ENCODE measurements at regions not wholly inside any gene's neighbourhood (a gene's known extent, or its start where the extent isn't known, plus 50 kb on each side); places are given as distances from the start of the nearest gene placed in this dataset.
"Not testable (repeated sequence)": the region's sequence is repeated elsewhere in the genome, so short reads cannot be mapped to it uniquely, and the experiment has no call there.

GRCh38 chr2:7730990-7731389 lies 813.8 kb downstream of the RNF144A start:
- no peak for DNase-seq

DNA sequence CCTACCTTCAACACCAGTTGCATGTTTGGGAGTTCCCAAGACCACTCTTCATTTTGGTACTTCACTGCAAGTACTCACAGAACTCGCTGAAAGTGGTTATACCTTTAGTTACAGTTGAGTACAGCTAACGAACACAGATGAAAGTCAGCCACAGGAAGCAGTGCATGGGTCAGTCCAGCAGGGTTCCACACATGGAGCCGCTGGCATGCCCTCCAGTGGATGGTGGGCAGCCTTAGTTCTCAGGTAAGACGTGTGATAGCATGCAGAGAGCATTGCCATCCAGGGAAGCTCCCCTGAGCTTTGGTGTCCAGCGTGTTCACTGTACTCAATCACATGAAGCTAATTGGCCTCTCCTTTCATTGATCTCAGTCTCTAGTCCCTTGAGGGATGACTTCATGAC lies 815.3 kb downstream of the RNF144A start:
- DNase-seq = no peak

DNA sequence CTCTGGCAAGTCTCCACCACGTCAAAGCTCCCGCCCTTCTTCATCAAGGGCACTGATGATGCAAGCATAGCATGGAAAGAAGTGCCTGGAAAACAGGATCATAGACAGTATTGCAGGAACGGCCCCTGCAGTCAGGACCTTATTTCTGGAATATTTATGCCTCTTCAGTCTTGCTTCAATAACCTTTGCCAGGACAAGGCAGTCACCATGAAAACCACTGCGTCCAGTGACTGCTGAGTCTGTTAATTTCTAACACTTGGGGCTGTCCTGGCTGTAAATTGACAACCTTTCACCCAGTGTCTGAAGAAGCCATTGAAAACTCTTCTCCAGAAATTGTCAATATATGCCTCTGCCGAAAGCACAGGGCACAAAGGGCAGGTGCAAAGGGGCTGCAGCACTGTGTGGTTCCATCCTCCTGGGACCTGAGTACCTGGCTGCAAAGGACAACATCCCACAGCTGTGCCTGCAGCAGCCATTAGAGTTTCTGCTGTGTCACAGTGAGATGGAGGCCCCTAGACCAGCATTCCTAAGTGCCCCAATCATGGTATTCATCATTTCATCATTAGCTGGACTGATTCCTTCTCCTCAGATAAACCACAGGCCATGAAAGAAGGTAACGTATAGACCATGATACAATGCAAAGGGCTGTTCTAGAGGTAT lies 819.6 kb downstream of the RNF144A start:
- no peak for DNase-seq

- DNase-seq = no peak
Measured at GRCh38 chr2:7738596-7738995, 821.4 kb downstream of the RNF144A start.

DNA sequence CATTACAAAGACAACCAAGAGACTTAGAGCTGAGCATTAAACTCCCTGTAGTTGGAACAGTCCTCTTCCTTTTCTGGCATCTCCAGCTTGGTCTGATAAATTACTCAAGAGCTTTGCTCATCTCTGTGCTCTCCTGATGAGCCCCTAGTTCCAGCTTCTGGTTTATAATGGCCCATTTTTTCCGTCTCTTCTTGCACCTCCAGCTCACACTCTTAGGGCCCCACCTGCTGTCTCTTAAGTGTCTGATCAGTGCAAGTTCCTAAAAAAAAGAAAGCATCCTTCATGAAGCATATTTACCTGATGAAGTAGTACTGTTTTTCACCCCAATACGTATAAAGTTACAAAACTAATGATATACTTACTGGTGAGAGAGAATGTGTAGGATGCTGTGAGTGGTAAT lies 822.9 kb downstream of the RNF144A start:
- DNase-seq = no peak

DNA sequence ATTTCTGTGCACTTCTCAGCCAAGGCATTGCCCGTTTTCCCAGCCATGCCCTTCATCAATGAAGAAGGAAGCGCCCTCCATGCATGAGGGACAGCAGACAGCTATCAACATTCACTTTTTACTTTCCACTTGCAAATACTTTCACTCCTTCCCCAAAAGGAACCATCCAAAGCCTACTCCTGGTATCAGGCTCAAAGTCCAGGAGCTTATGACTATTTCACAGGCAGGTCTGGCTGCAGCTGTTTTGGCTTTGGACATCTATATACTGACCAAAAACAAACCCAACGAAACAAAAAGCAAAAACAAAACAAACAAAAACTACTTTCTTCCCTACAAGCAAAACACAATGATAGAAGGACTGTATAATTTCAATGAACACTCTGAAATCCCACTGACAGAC lies 825.1 kb downstream of the RNF144A start:
- no peak for DNase-seq

DNA sequence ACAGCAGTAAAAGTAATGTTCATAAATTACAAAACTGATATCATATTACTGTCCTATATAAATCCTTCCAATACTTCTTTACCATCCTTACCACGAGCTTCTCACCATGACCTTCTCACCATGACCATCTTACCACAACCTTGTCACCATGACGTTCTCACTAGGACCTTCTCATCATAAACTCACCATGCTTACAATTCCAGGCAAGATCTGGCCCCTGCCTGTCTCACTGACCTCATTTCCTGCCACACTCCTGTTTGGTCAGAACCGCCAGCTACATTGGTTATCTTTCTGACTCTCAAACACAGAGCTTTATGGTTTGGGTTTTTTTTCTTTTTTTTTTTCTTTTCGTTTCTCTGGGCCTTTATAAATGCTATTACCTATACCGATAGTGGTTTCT lies 827.6 kb downstream of the RNF144A start:
- no peak for DNase-seq

- DNase-seq = no peak
Measured at GRCh38 chr2:7745369-7745768, 828.2 kb downstream of the RNF144A start.

- DNase-seq = peak in 1 of 2 experiments; percentile 3
Measured at GRCh38 chr2:7748717-7749415, 831.7 kb downstream of the RNF144A start.

GRCh38 chr2:7749895-7750559 lies 832.8 kb downstream of the RNF144A start:
- no peak for DNase-seq

DNA sequence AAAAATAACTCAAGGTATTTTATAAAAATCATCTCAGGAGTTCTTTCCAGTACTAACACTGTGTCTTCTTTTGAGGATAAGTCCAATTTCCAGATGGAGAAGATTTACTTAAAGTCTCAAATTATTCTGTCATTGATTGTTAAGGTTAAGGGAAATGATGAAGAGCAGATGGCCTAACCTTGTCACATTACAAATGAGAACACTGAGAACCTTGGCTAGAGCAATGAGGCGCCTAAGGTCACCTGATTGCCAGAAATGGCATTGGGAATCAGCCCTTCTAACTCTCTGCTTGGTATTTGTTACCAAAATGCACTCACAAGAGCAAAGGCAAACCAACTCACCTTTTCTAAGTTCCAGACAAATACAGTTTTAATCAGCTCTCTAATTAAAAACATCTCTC lies 835.1 kb downstream of the RNF144A start:
- DNase-seq = no peak

DNA sequence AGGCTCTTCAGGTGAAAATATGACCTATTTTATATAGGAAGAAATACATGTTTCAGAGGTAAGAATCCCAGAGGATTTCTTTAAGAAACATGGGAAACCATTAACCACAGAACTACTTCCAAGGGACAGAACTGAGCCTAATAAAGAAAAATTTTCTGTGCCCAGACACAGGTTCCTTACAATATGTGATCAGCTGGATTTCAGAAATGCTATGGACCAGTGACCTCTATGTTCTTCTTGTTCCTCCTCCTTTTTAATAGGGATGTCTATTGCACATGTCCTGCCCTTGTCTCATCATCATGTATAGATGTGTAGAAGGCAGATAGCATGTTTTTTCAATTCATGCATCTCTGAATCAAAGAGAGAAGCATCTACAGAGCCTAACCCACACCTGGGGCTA lies 836.6 kb downstream of the RNF144A start:
- DNase-seq = no peak

DNA sequence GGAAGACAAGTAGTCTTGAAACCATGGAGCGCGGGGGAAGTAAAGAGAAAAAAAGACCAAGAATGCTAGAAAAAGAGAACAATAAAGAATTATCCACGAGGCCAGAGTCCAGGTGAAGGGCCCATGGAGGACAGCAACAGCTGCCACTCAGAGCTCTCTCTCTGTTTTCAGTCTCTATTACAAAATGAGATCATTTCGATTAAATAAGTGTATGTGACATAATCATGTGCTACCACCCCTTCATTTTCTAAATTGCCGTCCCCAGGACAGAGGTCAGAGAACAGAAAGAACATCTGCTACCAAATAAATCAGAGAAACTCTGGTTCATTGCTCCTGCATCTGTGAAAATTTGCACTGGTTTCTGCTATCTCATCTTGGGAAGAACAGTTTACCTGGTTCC lies 838.7 kb downstream of the RNF144A start:
- no peak for DNase-seq

GRCh38 chr2:7758073-7758759 lies 841.0 kb downstream of the RNF144A start:
- no peak for DNase-seq

- no peak for DNase-seq
Measured at GRCh38 chr2:7759898-7760297, 842.7 kb downstream of the RNF144A start.

DNA sequence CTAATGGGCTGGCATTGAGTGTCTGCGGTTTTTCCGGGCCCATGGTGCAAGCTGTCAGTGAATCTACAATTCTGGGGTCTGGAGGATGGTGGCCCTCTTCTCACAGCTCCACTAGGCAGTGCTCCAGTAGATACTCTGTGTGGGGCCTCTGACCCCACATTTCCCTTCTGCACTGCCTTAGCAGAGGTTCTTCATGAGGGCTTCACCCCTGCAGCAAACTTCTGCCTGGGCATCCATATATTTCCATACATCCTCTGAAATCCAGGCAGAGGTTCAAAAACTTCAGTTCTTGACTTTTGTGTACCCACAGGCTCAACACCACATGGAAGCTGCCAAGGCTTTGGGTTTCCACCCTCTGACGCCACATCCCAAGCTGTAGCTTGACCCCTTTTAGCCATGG lies 846.2 kb downstream of the RNF144A start:
- not testable (repeated sequence) for DNase-seq

DNA sequence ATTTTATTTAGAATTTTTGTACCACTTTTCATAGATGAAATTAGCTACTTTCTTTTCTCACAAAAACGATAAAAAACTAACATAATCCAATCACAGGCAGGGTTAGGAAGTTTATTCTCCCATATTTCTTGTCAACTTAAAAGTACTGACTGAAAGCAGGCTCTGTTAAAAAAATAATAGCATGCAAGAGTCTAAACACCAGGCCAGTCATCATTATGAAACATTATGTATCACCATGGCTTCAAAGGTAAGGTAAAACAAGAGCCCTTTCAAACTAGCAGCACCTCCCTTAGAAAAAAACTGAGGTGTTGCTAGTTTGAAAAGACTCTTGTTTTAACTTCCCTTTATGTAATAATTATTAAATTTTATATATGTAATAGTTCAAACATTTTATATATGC lies 848.0 kb downstream of the RNF144A start:
- DNase-seq = no peak

DNA sequence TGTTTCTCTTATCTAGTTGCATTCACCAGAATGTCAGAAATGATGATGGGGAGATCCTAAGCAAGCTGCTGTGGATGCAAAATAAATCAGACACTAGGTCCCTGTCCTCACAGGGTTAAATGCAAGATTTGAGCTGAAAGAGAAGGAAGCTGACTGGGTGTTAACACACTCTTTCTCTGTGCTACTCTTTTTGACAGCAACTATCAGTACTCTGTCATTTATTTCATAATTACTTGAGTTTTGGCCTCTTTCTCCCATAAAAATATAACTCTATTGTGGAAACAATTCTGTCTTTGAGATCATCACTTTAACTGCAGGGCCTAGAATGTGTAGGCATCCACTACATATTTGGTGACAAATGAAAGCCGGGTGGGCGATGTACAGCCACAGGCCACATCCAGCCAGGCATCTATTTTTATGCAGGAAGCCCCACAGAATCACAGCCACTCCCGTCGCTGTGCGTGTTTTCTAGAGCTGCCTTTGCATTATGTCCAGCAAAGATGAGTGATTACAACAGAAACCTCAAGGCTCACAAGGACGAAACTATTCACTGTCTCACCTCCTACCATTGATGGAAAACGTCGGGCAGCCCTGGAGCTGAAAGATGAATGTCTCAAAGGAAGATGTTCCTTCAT lies 849.0 kb downstream of the RNF144A start:
- no peak for DNase-seq

GRCh38 chr2:7766978-7767565 lies 849.9 kb downstream of the RNF144A start:
- DNase-seq = no peak

- no peak for DNase-seq
Measured at GRCh38 chr2:7767902-7768301, 850.7 kb downstream of the RNF144A start.

GRCh38 chr2:7771781-7772180 lies 854.6 kb downstream of the RNF144A start:
- DNase-seq = no peak
